HG03521 (cell line): ENCODE measurements at regions not wholly inside any gene's neighbourhood (a gene's known extent, or its start where the extent isn't known, plus 50 kb on each side); places are given as distances from the start of the nearest gene placed in this dataset.

Experiments
- ATAC-seq: cut with Tn5 transposase; IDR thresholded peaks from one replicate; pipeline ENCODE4 v1.9.1; 2021; ENCODE audit warnings: mild to moderate bottlenecking, moderate library complexity; ENCODE audit not compliant: unreplicated experiment

GRCh38 chr5:74576941-74577456, 63.5 kb downstream of the ENC1 start:
- peak; percentile 52 for ATAC-seq

GRCh38 chr5:74575741-74576538, 64.6 kb downstream of the ENC1 start:
- no peak for ATAC-seq

GRCh38 chr5:74570250-74570649, 70.3 kb downstream of the ENC1 start:
- no peak for ATAC-seq

GRCh38 chr5:74567411-74567995, 73.0 kb downstream of the ENC1 start:
- ATAC-seq = no peak

- ATAC-seq = no peak
Observed at GRCh38 chr5:74562122-74562521, 78.4 kb downstream of the ENC1 start.

- no peak for ATAC-seq
Observed at GRCh38 chr5:74560245-74560644, 80.3 kb downstream of the ENC1 start.

GRCh38 chr5:74556631-74557595, 83.6 kb downstream of the ENC1 start:
- ATAC-seq = no peak

- ATAC-seq = no peak
Observed at GRCh38 chr5:74556006-74556405, 84.5 kb downstream of the ENC1 start.

- ATAC-seq = no peak
Observed at GRCh38 chr5:74552101-74552500, 88.4 kb downstream of the ENC1 start.

- no peak for ATAC-seq
Observed at GRCh38 chr5:74550927-74551326, 89.6 kb downstream of the ENC1 start.

GRCh38 chr5:74549384-74549783, 91.1 kb downstream of the ENC1 start:
- ATAC-seq = no peak

- no peak for ATAC-seq
Observed at GRCh38 chr5:74546796-74547195, 93.7 kb downstream of the ENC1 start.

GRCh38 chr5:74544811-74545210, 95.7 kb downstream of the ENC1 start:
- no peak for ATAC-seq

- ATAC-seq = no peak
Observed at GRCh38 chr5:74543162-74543995, 97.1 kb downstream of the ENC1 start.

- ATAC-seq = no peak
Observed at GRCh38 chr5:74542482-74542881, 98.0 kb downstream of the ENC1 start.

- ATAC-seq = no peak
Observed at GRCh38 chr5:74541381-74541781, 99.1 kb downstream of the ENC1 start.

GRCh38 chr5:74540622-74541021, 99.9 kb downstream of the ENC1 start:
- no peak for ATAC-seq

- no peak for ATAC-seq
Observed at GRCh38 chr5:74539986-74540385, 100.5 kb downstream of the ENC1 start.

GRCh38 chr5:74538206-74538661, 102.3 kb downstream of the ENC1 start:
- ATAC-seq = no peak

- ATAC-seq = no peak
Observed at GRCh38 chr5:74536658-74537057, 103.9 kb downstream of the ENC1 start.
